Peyer's patch (tissue), 4 donors: ENCODE measurements at regions not wholly inside any gene's neighbourhood (a gene's known extent, or its start where the extent isn't known, plus 50 kb on each side); places are given as distances from the start of the nearest gene placed in this dataset.

Source experiments
- DNase-seq, 3 donors: peaks; one replicate each; pipeline ENCODE4 v3.0.0-alpha.2; 2017 to 2019
- H3K27ac ChIP-seq, 4 donors: fragments of 200-600 bp; sonication (generic); one replicate each; pipeline ENCODE4 v1.5.1; 2016 to 2019
- H3K27me3 ChIP-seq, 2 donors: fragments of 200-600 bp; sonication (generic); one replicate each; pipeline ENCODE4 v1.5.1; 2019
- H3K36me3 ChIP-seq, 3 donors: fragments of 200-600 bp; sonication (generic); one replicate each; pipeline ENCODE4 v1.5.1; 2016 to 2019
- H3K4me1 ChIP-seq, 4 donors: fragments of 200-600 bp; sonication (generic); one replicate each; pipeline ENCODE4 v1.5.1; 2016 to 2019
- H3K4me3 ChIP-seq, 4 donors: fragments of 200-600 bp; sonication (generic); 1 replicate in 3 of 4; 2 replicates in 1 of 4; pipeline ENCODE4 v1.5.1; 2016 to 2019; ENCODE audit warnings: mild to moderate bottlenecking in 1 of 4
- H3K9me3 ChIP-seq, 4 donors: fragments of 200-600 bp; sonication (generic); one replicate each; pipeline ENCODE4 v1.5.1; 2016 to 2019; ENCODE audit warnings: mild to moderate bottlenecking in 1 of 4
- CTCF ChIP-seq, 6 experiments: fragments of 450-650 bp in 4 of 6; fragments of 200-600 bp in 2 of 6; sonication (generic) in 1 of 6; IDR thresholded peaks; one replicate each; pipeline ENCODE4 v1.5.1; 2017 to 2019; ENCODE audit warnings: antibody characterized with exemption in 6 of 6, mild to moderate bottlenecking in 3 of 6, moderate library complexity in 1 of 6
- POLR2A ChIP-seq, 2 donors: fragments of 450-650 bp; IDR thresholded peaks; one replicate each; pipeline ENCODE4 v1.5.1; 2017; ENCODE audit warnings: antibody characterized with exemption in 2 of 2, mild to moderate bottlenecking in 2 of 2, moderate library complexity in 2 of 2

- DNase-seq: no peak
- H3K27ac ChIP-seq: no peak overlapping the region
- H3K27me3 ChIP-seq: no peaks in the 10 kb centered on the region
- TF ChIP-seq POLR2A (IDR thresholded peaks at IDR 0.05): no peak
- no peak for TF ChIP-seq CTCF (IDR thresholded peaks at IDR 0.05)
- H3K9me3 ChIP-seq: no peaks in the 10 kb centered on the region
- H3K4me1 ChIP-seq: no peaks in the 10 kb centered on the region
- H3K4me3 ChIP-seq: no peak overlapping the region
- no peaks in the 10 kb centered on the region for H3K36me3 ChIP-seq
Observed at GRCh38 chr3:22969276-22969675, 233.9 kb upstream of the UBE2E2 start.

DNA sequence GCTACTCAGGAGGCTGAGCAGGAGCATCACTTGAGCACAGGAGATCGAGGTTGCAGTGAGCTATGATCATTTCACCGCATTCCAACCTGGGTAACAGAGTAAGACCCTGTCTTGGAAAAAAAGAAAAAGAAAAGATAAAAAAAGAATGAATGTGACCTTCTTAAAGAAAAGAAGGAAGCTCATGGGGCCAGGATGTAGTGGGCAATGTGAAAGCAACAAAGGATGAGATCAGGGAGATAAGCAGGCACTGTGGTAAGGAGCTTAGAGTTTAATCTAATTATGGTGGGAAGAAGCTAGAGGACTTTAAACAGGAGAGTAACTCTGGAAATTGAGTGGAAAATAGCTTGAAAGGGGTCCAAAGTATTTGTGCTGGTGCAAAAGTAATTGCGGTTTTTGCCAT is 231.6 kb upstream of the UBE2E2 start:
- Histone ChIP-seq H3K27ac (no peak overlapping the region), H3K9me3 (no peaks in the 10 kb centered on the region), H3K27me3 (no peaks in the 10 kb centered on the region), H3K4me3 (no peak overlapping the region), H3K4me1 (no peaks in the 10 kb centered on the region), H3K36me3 (no peaks in the 10 kb centered on the region)
- no peak for DNase-seq
- TF ChIP-seq CTCF (IDR thresholded peaks at IDR 0.05) (no peak), POLR2A (IDR thresholded peaks at IDR 0.05) (no peak)

DNA sequence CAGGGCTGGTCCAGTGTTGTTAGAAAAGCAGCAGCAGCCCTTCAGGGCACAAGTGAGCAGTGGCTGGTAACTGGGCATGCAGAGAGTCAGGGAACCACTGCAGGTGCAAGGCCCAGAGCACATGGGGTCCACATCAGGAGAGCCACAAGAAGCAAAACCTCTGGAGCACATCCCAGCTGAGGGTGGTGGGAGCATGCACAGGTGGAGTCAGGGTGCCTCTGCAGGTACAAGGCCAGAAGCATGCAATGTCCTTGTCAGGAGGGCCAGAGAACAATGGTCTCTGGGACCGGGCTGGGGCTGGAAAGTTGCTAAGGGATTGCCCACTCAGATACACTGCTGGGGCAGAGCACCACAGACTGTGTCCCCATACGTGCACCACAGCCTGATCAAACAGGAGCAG is 226.1 kb upstream of the UBE2E2 start:
- TF ChIP-seq POLR2A (IDR thresholded peaks at IDR 0.05): no peak
- no peak for TF ChIP-seq CTCF (IDR thresholded peaks at IDR 0.05)
- H3K4me3 ChIP-seq: no peak overlapping the region

DNA sequence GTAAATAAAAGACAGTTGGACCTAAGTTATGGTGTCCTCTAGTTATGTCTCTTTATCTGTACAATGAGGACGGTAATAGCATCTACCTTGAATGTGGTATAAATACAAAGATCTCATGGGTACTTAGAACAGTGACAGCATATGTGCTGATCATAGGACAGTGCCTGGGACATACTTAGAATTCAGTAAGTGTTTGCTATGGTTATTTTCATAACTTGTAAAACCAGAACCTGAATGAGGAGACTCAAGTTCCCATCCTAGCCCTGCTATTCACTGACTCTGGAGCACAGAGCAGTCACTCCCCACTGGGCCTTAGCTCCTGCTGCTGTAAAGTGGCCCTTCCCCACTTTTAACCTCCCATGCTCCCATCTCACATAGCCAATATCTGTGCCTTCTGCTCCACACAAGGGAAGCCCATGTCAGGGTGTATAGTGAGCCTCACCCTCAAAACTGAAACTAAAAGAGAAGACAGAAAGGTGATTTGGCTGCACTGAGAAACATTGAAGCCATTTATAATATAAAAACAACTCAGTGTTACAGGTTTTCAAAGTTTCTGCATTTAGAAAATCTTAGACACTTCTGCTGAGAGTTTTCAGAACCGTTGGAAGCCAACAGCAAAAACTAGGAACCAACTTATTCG is 225.4 kb upstream of the UBE2E2 start:
- Histone ChIP-seq H3K4me3 (no peak overlapping the region), H3K9me3 (no peaks in the 10 kb centered on the region), H3K36me3 (no peaks in the 10 kb centered on the region), H3K4me1 (no peaks in the 10 kb centered on the region), H3K27me3 (no peaks in the 10 kb centered on the region), H3K27ac (no peak overlapping the region)
- no peak for TF ChIP-seq CTCF (IDR thresholded peaks at IDR 0.05)
- TF ChIP-seq POLR2A (IDR thresholded peaks at IDR 0.05): no peak
- DNase-seq: no peak

More for the DNA sequence above, 226.1 kb upstream of the UBE2E2 start:
- H3K27ac ChIP-seq: no peak overlapping the region
- no peaks in the 10 kb centered on the region for H3K27me3 ChIP-seq
- H3K9me3 ChIP-seq: no peaks in the 10 kb centered on the region
- no peak for DNase-seq
- no peaks in the 10 kb centered on the region for H3K4me1 ChIP-seq
- no peaks in the 10 kb centered on the region for H3K36me3 ChIP-seq

DNA sequence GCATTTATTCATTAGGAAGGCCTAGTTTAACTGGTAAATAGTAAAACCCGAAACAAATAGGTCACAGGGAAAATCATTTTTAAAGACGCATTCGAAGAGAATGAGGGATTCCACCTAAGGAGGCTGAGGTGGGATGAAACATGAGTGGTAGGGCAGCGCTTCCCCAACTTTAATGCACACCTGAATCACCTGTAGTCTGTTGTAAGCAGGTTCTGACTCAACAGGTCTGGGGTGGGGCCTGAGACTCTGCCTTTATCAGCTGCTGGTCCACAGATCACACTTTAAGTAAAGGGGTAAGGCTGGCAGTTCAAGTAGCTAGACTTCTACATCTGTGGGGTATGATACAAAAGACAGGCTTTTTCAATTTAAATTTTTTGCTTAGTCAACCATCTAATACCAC is 223.5 kb upstream of the UBE2E2 start:
- no peaks in the 10 kb centered on the region for H3K36me3 ChIP-seq
- no peaks in the 10 kb centered on the region for H3K4me1 ChIP-seq
- no peak for TF ChIP-seq POLR2A (IDR thresholded peaks at IDR 0.05)
- TF ChIP-seq CTCF (IDR thresholded peaks at IDR 0.05): no peak
- H3K4me3 ChIP-seq: no peak overlapping the region
- no peak overlapping the region for H3K27ac ChIP-seq
- no peaks in the 10 kb centered on the region for H3K27me3 ChIP-seq
- no peaks in the 10 kb centered on the region for H3K9me3 ChIP-seq
- DNase-seq: no peak

- H3K4me1 ChIP-seq: no peaks in the 10 kb centered on the region
- no peaks in the 10 kb centered on the region for H3K27me3 ChIP-seq
- no peak overlapping the region for H3K27ac ChIP-seq
- no peaks in the 10 kb centered on the region for H3K36me3 ChIP-seq
- H3K9me3 ChIP-seq: no peaks in the 10 kb centered on the region
- TF ChIP-seq CTCF (IDR thresholded peaks at IDR 0.05) (no peak), POLR2A (IDR thresholded peaks at IDR 0.05) (no peak)
- no peak for DNase-seq
- H3K4me3 ChIP-seq: no peak overlapping the region
Observed at GRCh38 chr3:22980346-22980745, 222.8 kb upstream of the UBE2E2 start.
